IMR-90 (cell line): ENCODE measurements at regions not wholly inside any gene's neighbourhood (a gene's known extent, or its start where the extent isn't known, plus 50 kb on each side); places are given as distances from the start of the nearest gene placed in this dataset.
"Not testable (repeated sequence)": the region's sequence is repeated elsewhere in the genome, so short reads cannot be mapped to it uniquely, and the experiment has no call there.

Source experiments
- CEBPB ChIP-seq: IDR thresholded peaks from 2 replicates; pipeline ENCODE4 v1.6.1; 2012; ENCODE audit warnings: low read depth, low read length, improper control_type of control experiment
- MAZ ChIP-seq: IDR thresholded peaks from 2 replicates; pipeline ENCODE4 v1.6.1; 2012; ENCODE audit warnings: low read depth, mild to moderate bottlenecking, low read length, improper control_type of control experiment, moderate library complexity, borderline replicate concordance
- POLR2A ChIP-seq: IDR thresholded peaks from 2 replicates; pipeline ENCODE4 v1.6.1; 2012; ENCODE audit warnings: mild to moderate bottlenecking, low read depth, low read length
- RFX5 ChIP-seq: IDR thresholded peaks from 2 replicates; pipeline ENCODE4 v1.8.0; 2012; ENCODE audit warnings: low read depth, mild to moderate bottlenecking, low read length, moderate library complexity
- TF ChIP-seq, protein P1 (sequence below): conservative IDR thresholded peaks from 2 replicates; pipeline ENCODE4 v1.5.1; 2012; ENCODE audit warnings: mild to moderate bottlenecking, low read depth, low read length, improper control_type of control experiment

DNA sequence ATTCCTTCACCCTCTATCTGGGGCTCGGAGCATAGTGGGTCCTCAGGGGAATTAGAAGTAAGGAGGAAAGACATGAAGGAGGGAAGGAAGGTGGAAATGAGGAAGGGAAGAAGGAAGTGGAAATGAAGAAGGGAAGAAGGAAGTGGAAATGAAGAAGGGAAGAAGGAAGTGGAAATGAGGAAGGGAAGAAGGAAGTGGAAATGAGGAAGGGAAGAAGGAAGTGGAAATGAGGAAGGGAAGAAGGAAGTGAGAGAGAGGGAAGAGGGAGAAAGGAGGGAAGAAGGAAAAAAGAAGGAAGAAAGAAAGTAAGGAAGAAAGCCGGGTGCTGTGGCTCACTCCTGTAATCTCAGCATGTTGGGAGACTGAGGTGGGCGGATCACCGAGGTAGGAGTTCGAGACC is 125.6 kb upstream of the SALL4 start:
- TF ChIP-seq, protein P1, sequence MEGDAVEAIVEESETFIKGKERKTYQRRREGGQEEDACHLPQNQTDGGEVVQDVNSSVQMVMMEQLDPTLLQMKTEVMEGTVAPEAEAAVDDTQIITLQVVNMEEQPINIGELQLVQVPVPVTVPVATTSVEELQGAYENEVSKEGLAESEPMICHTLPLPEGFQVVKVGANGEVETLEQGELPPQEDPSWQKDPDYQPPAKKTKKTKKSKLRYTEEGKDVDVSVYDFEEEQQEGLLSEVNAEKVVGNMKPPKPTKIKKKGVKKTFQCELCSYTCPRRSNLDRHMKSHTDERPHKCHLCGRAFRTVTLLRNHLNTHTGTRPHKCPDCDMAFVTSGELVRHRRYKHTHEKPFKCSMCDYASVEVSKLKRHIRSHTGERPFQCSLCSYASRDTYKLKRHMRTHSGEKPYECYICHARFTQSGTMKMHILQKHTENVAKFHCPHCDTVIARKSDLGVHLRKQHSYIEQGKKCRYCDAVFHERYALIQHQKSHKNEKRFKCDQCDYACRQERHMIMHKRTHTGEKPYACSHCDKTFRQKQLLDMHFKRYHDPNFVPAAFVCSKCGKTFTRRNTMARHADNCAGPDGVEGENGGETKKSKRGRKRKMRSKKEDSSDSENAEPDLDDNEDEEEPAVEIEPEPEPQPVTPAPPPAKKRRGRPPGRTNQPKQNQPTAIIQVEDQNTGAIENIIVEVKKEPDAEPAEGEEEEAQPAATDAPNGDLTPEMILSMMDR: not testable (repeated sequence)
- not testable (repeated sequence) for TF ChIP-seq RFX5, POLR2A, MAZ, CEBPB
